KMS-11 (cell line): ENCODE measurements at regions not wholly inside any gene's neighbourhood (a gene's known extent, or its start where the extent isn't known, plus 50 kb on each side); places are given as distances from the start of the nearest gene placed in this dataset.

ENCODE experiments used
- H2AFZ ChIP-seq: fragments of 200-600 bp; sonication (generic); 2 replicates; pipeline ENCODE4 v1.6.1; 2016; ENCODE audit warnings: antibody characterized with exemption, mixed run types, low read depth
- H3K27ac ChIP-seq: fragments of 200-600 bp; sonication (generic); 2 replicates; pipeline ENCODE4 v1.6.1; 2016; ENCODE audit warnings: mild to moderate bottlenecking, mixed run types
- H3K27me3 ChIP-seq: fragments of 200-600 bp; sonication (generic); 2 replicates; pipeline ENCODE4 v1.6.1; 2017; ENCODE audit warnings: mild to moderate bottlenecking, low read depth, mixed run types, moderate library complexity; ENCODE audit not compliant: insufficient read depth
- H3K36me3 ChIP-seq: fragments of 200-600 bp; sonication (generic); 2 replicates; pipeline ENCODE4 v1.6.1; 2017; ENCODE audit warnings: mild to moderate bottlenecking, mixed run types; ENCODE audit not compliant: insufficient read depth
- H3K4me1 ChIP-seq: fragments of 200-600 bp; sonication (generic); 2 replicates; pipeline ENCODE4 v1.6.1; 2016; ENCODE audit warnings: mild to moderate bottlenecking, low read depth, mixed run types; ENCODE audit not compliant: poor library complexity, severe bottlenecking
- H3K4me2 ChIP-seq: fragments of 200-600 bp; sonication (generic); 2 replicates; pipeline ENCODE4 v1.7.0; 2016; ENCODE audit warnings: mild to moderate bottlenecking, mixed run types
- H3K4me3 ChIP-seq: fragments of 200-600 bp; sonication (generic); IDR thresholded peaks from 2 replicates; pipeline ENCODE4 v1.6.1; 2017; ENCODE audit warnings: low read depth, low read length, mixed read lengths; ENCODE audit not compliant: insufficient read depth
- H3K79me2 ChIP-seq: fragments of 200-600 bp; sonication (generic); 2 replicates; pipeline ENCODE4 v1.6.1; 2016; ENCODE audit warnings: low read depth, mixed run types; ENCODE audit not compliant: insufficient read depth
- H3K9ac ChIP-seq: fragments of 200-600 bp; sonication (generic); 2 replicates; pipeline ENCODE4 v1.6.1; 2016; ENCODE audit warnings: mild to moderate bottlenecking, mixed run types
- H4K20me1 ChIP-seq: fragments of 200-600 bp; sonication (generic); 2 replicates; pipeline ENCODE4 v1.6.1; 2016; ENCODE audit warnings: mild to moderate bottlenecking, mixed run types; ENCODE audit not compliant: insufficient read depth
- TF ChIP-seq, protein P1 (sequence below): fragments of 200-600 bp; sonication (generic); conservative IDR thresholded peaks from 2 replicates; pipeline ENCODE4 v1.6.1; 2017; ENCODE audit warnings: low read depth, mild to moderate bottlenecking, antibody characterized with exemption, low read length, moderate library complexity, mixed read lengths

DNA sequence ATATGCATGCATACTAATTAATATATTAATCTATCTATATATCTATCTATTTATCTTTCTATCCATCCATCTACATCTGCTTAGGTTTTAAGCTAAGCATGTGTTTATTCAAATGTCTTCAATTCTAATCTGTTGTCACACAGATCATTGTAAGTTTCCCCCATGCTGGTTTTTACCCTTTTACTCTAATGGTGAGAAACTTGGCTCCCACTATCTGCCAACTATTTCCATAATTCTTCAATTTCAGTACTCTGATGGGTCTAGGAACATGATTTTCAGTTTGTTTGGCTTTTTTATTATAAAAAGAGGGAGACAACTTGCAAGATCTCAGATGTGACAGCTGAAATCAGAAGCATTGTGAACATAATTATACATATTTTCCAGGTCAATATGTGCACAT is 773.8 kb downstream of the PLOD2 start:
- Histone ChIP-seq H3K79me2 (no peaks in the 10 kb centered on the region), H3K4me2 (no peak overlapping the region), H3K27ac (no peak overlapping the region), H2AFZ (no peak overlapping the region), H3K4me1 (no peaks in the 10 kb centered on the region), H3K36me3 (no peaks in the 10 kb centered on the region), H3K9ac (no peak overlapping the region), H3K27me3 (no peaks in the 10 kb centered on the region), H4K20me1 (no peaks in the 10 kb centered on the region), H3K4me3 (no peak overlapping the region)
- TF ChIP-seq, protein P1, sequence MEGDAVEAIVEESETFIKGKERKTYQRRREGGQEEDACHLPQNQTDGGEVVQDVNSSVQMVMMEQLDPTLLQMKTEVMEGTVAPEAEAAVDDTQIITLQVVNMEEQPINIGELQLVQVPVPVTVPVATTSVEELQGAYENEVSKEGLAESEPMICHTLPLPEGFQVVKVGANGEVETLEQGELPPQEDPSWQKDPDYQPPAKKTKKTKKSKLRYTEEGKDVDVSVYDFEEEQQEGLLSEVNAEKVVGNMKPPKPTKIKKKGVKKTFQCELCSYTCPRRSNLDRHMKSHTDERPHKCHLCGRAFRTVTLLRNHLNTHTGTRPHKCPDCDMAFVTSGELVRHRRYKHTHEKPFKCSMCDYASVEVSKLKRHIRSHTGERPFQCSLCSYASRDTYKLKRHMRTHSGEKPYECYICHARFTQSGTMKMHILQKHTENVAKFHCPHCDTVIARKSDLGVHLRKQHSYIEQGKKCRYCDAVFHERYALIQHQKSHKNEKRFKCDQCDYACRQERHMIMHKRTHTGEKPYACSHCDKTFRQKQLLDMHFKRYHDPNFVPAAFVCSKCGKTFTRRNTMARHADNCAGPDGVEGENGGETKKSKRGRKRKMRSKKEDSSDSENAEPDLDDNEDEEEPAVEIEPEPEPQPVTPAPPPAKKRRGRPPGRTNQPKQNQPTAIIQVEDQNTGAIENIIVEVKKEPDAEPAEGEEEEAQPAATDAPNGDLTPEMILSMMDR, result no peak

DNA sequence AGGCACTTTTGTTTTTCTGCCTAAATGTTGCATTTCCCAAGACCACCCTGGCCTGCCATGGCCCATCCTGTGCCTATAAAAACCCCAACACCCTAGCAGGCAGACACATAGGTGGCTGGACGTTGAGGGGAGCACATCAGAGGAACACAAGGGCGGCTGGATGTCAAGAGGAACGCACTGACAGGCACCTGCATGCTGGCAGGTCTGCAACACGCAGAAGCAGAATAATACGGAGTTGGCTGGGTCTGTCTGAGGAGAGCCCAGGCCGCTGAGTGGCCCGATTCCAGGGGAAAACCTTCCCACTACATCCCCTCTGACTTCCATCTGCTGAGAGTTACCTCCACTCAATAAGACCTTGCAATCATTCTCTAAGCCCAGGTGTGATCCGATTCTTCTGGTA is 765.6 kb downstream of the PLOD2 start:
- Histone ChIP-seq H3K4me3 (no peak overlapping the region), H3K79me2 (no peaks in the 10 kb centered on the region), H4K20me1 (no peaks in the 10 kb centered on the region; the same call in 1 of the 2 replicates), H3K9ac (no peak overlapping the region), H3K27ac (no peak overlapping the region), H3K36me3 (no peaks in the 10 kb centered on the region), H3K27me3 (no peaks in the 10 kb centered on the region), H2AFZ (no peak overlapping the region), H3K4me1 (no peaks in the 10 kb centered on the region), H3K4me2 (no peak overlapping the region)
- TF ChIP-seq, protein P1, result no peak

DNA sequence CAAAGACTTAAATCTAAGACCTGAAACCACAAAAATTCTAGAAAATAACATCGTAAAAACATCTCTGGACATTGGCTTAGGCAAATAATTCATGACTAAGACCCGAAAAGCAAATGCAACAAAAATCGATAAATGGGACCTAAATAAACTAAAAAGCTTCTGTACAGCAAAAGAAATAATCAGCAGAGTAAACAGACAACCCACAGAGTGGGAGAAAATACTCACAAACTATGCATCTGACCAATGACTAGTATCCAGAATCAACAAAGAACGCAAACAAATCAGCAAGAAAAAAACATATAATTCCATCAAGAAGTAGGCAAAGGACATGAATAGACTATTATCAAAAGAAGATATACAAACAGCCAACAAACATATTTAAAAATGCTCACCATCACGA is 749.4 kb downstream of the PLOD2 start:
- no peaks in the 10 kb centered on the region for H4K20me1 ChIP-seq
- TF ChIP-seq, protein P1, result no peak
- no peak overlapping the region for H3K9ac ChIP-seq
- H3K4me3 ChIP-seq, result no peak overlapping the region
- no peaks in the 10 kb centered on the region for H3K4me1 ChIP-seq
- H2AFZ ChIP-seq, result no peak overlapping the region
- H3K4me2 ChIP-seq, result no peak overlapping the region
- no peaks in the 10 kb centered on the region for H3K27me3 ChIP-seq
- no peaks in the 10 kb centered on the region for H3K36me3 ChIP-seq
- H3K27ac ChIP-seq, result no peak overlapping the region
- no peaks in the 10 kb centered on the region for H3K79me2 ChIP-seq

DNA sequence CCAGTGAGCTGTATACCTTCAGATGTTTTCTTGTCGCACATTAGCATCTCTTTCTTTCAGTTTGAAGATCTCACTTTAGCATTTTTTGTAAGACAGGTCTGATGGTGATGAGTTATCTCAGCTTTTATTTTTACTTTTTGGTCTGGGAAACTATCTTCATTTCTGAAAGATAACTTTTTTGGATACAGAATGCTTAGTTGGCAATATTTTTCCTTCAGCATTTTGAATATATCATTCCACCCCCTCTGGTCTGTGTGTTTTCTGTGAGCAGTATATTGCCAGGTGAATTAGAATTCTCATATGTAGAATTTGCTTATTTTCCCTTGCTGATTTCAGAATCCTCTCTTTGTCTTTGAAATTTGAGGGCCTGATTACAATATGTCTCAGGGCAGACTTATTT is 743.3 kb downstream of the PLOD2 start:
- Histone ChIP-seq H3K4me1 (no peaks in the 10 kb centered on the region), H3K9ac (no peak overlapping the region), H3K36me3 (no peaks in the 10 kb centered on the region), H3K79me2 (no peaks in the 10 kb centered on the region), H4K20me1 (no peaks in the 10 kb centered on the region), H3K4me3 (no peak overlapping the region), H2AFZ (no peak overlapping the region), H3K27ac (no peak overlapping the region), H3K27me3 (no peaks in the 10 kb centered on the region), H3K4me2 (no peak overlapping the region)
- TF ChIP-seq, protein P1, result no peak

DNA sequence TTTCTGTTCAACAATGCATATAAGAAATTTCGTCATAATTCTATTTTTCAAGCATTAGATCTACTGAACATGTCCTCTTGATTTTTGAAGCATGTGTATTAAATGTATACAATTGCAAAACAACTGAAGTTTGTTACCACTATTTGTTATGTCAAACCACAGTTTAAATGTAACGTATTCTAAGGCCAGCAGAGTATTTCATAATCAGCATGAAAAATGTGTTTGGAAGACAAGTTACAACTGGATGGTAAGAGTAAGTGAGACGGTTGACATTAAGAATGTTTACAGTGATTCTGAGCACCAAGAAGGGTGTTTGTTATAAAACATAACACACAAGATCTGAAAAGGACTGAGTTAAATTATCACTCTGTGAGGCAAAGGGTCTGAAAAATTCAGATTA is 738.4 kb downstream of the PLOD2 start:
- Histone ChIP-seq H3K4me2 (no peak overlapping the region), H4K20me1 (no peaks in the 10 kb centered on the region), H3K4me1 (no peaks in the 10 kb centered on the region), H3K79me2 (no peaks in the 10 kb centered on the region), H2AFZ (no peak overlapping the region), H3K36me3 (no peaks in the 10 kb centered on the region), H3K27me3 (no peaks in the 10 kb centered on the region), H3K27ac (no peak overlapping the region), H3K4me3 (no peak overlapping the region), H3K9ac (no peak overlapping the region)
- TF ChIP-seq, protein P1, result no peak
